GF-D8 (cell line): ENCODE measurements at regions not wholly inside any gene's neighbourhood (a gene's known extent, or its start where the extent isn't known, plus 50 kb on each side); places are given as distances from the start of the nearest gene placed in this dataset.
"Not testable (repeated sequence)": the region's sequence is repeated elsewhere in the genome, so short reads cannot be mapped to it uniquely, and the experiment has no call there.

Experiments used
- DNase-seq: peaks from one replicate; lab custom pipeline; 2025; lab: John Stamatoyannopoulos, UW

GRCh38 chr3:137438561-137438960 lies 325.6 kb upstream of the SOX14 start:
- DNase-seq: no peak

- no peak for DNase-seq
These were observed 303.2 kb upstream of the SOX14 start for GRCh38 chr3:137460944-137461343.

GRCh38 chr3:137463131-137463530 lies 301.0 kb upstream of the SOX14 start:
- DNase-seq: no peak

- no peak for DNase-seq
These were observed 299.8 kb upstream of the SOX14 start for GRCh38 chr3:137464341-137464740.

GRCh38 chr3:137468446-137468845 lies 295.7 kb upstream of the SOX14 start:
- DNase-seq: no peak

- DNase-seq: no peak
These were observed 294.9 kb upstream of the SOX14 start for GRCh38 chr3:137469263-137469662.

- DNase-seq: no peak
These were observed 293.0 kb upstream of the SOX14 start for GRCh38 chr3:137471130-137471529.

- no peak for DNase-seq
These were observed 292.4 kb upstream of the SOX14 start for GRCh38 chr3:137471558-137472204.

GRCh38 chr3:137477614-137478013 lies 286.5 kb upstream of the SOX14 start:
- DNase-seq: no peak

- DNase-seq: no peak
These were observed 254.6 kb upstream of the SOX14 start for GRCh38 chr3:137509354-137510045.

GRCh38 chr3:137511655-137512054 lies 252.5 kb upstream of the SOX14 start:
- no peak for DNase-seq

- no peak for DNase-seq
These were observed 249.3 kb upstream of the SOX14 start for GRCh38 chr3:137514853-137515252.

- no peak for DNase-seq
These were observed 244.5 kb upstream of the SOX14 start for GRCh38 chr3:137519602-137520001.

- no peak for DNase-seq
These were observed 239.4 kb upstream of the SOX14 start for GRCh38 chr3:137524751-137525150.

GRCh38 chr3:137525471-137525870 lies 238.6 kb upstream of the SOX14 start:
- DNase-seq: no peak

GRCh38 chr3:137542049-137542448 lies 222.1 kb upstream of the SOX14 start:
- no peak for DNase-seq

GRCh38 chr3:137554242-137554641 lies 209.9 kb upstream of the SOX14 start:
- no peak for DNase-seq

- no peak for DNase-seq
These were observed 195.2 kb upstream of the SOX14 start for GRCh38 chr3:137568880-137569279.

- no peak for DNase-seq
These were observed 191.2 kb upstream of the SOX14 start for GRCh38 chr3:137572931-137573330.

- DNase-seq: no peak
These were observed 181.6 kb upstream of the SOX14 start for GRCh38 chr3:137582484-137582883.

GRCh38 chr3:137583256-137583655 lies 180.9 kb upstream of the SOX14 start:
- DNase-seq: no peak

- DNase-seq: no peak
These were observed 175.2 kb upstream of the SOX14 start for GRCh38 chr3:137588871-137589270.

- not testable (repeated sequence) for DNase-seq
These were observed 168.7 kb upstream of the SOX14 start for GRCh38 chr3:137595415-137595814.

GRCh38 chr3:137610723-137611122 lies 153.4 kb upstream of the SOX14 start:
- no peak for DNase-seq
